NCI-H1417 (cell line): ENCODE measurements at regions not wholly inside any gene's neighbourhood (a gene's known extent, or its start where the extent isn't known, plus 50 kb on each side); places are given as distances from the start of the nearest gene placed in this dataset.

Experiments used
- DNase-seq, 3 experiments: peaks; one replicate each; lab custom pipeline; 2025; lab: John Stamatoyannopoulos, UW

- DNase-seq = no peak
Observed at GRCh38 chr10:35743351-35743750, 101.3 kb upstream of the FZD8 start.

- DNase-seq = no peak
Observed at GRCh38 chr10:35739998-35740397, 97.9 kb upstream of the FZD8 start.

GRCh38 chr10:35735412-35735811, 93.3 kb upstream of the FZD8 start:
- DNase-seq = no peak

GRCh38 chr10:35731828-35732227, 89.7 kb upstream of the FZD8 start:
- DNase-seq = no peak

GRCh38 chr10:35728341-35728740, 86.2 kb upstream of the FZD8 start:
- DNase-seq = no peak

GRCh38 chr10:35726846-35727245, 84.8 kb upstream of the FZD8 start:
- DNase-seq = no peak

- DNase-seq = no peak
Observed at GRCh38 chr10:35723992-35724391, 81.9 kb upstream of the FZD8 start.

GRCh38 chr10:35723059-35723458, 81.0 kb upstream of the FZD8 start:
- DNase-seq = no peak

GRCh38 chr10:35722636-35723035, 80.5 kb upstream of the FZD8 start:
- DNase-seq = no peak

GRCh38 chr10:35722226-35722625, 80.1 kb upstream of the FZD8 start:
- DNase-seq = no peak

- DNase-seq = no peak
Observed at GRCh38 chr10:35720366-35720765, 78.3 kb upstream of the FZD8 start.

GRCh38 chr10:35716776-35717175, 74.7 kb upstream of the FZD8 start:
- no peak for DNase-seq

GRCh38 chr10:35712486-35712885, 70.4 kb upstream of the FZD8 start:
- no peak for DNase-seq

- DNase-seq = peak in 1 of 3 experiments; percentile 4
Observed at GRCh38 chr10:35711615-35712411, 69.7 kb upstream of the FZD8 start.

- DNase-seq = no peak
Observed at GRCh38 chr10:35707642-35708425, 65.7 kb upstream of the FZD8 start.

GRCh38 chr10:35706959-35707358, 64.9 kb upstream of the FZD8 start:
- no peak for DNase-seq

- DNase-seq = no peak
Observed at GRCh38 chr10:35705671-35706070, 63.6 kb upstream of the FZD8 start.

GRCh38 chr10:35705051-35705450, 63.0 kb upstream of the FZD8 start:
- no peak for DNase-seq

GRCh38 chr10:35704401-35704800, 62.3 kb upstream of the FZD8 start:
- DNase-seq = no peak

- no peak for DNase-seq
Observed at GRCh38 chr10:35700487-35700882, 58.4 kb upstream of the FZD8 start.

GRCh38 chr10:35699848-35700486, 57.9 kb upstream of the FZD8 start:
- DNase-seq = no peak

GRCh38 chr10:35696392-35697287, 54.5 kb upstream of the FZD8 start:
- no peak for DNase-seq
